ENCODE measurements at regions not wholly inside any gene's neighbourhood (a gene's known extent, or its start where the extent isn't known, plus 50 kb on each side); places are given as distances from the start of the nearest gene placed in this dataset.

DNA sequence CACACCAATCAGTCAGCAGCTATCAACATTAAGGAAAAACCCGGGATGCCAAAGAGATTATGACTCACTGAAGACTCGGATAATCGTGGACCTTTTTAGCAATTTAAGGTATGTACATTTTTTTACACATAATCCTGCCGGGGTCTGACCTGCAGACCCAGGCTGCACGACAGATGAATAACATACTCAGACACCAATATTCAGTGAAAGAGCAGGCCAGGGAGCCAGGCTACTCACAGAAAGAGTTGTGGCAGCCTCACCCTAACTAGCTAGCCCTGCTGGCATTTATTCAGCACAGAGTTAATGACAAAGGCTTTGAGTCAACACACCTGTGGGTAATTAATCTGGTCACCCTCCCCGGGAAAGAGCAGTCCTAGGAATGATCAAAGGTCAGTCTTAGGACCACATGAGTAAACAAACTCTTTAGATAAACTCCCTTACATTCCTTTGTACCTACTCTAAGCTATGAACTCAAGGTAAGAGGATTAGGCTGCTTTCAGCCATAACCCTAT is 727.5 kb downstream of the TBL1XR1 start:
- no peaks in the 10 kb centered on the region for H3K36me3 ChIP-seq (ENCODE audit: control insufficient read depth, insufficient read depth, low read length)
- no peak overlapping the region for H3K9ac ChIP-seq (ENCODE audit: insufficient read depth in 1 of 2, low read depth in 2 of 2, low read length in 2 of 2)
- CTCF ChIA-PET (ENCODE audit: low intra/inter-chr PET ratio): no interaction called here
- ATAC-seq (no peak), FAIRE-seq (no peak), DNase-seq (ENCODE audit: extremely low read depth in 1 of 4, low spot score in 3 of 4) (no peak)
- WGBS (ENCODE audit: insufficient coverage, low coverage, missing lambda C conversion rate): 0% methylated on average over 6 of the region's 6 CpGs
- H3K27ac ChIP-seq (ENCODE audit: extremely low read depth, low read depth, low read length): no peak overlapping the region
- H3K4me2 ChIP-seq (ENCODE audit: insufficient read depth, low read length): no peak overlapping the region
- POLR2A ChIA-PET: no interaction called here
- no peak overlapping the region for H2AFZ ChIP-seq (ENCODE audit: low read depth, low read length)
- H3K4me1 ChIP-seq (replicated peaks in 1 of 2; ENCODE audit: control insufficient read depth in 2 of 2, insufficient read depth in 2 of 2, low read length in 2 of 2): no peaks in the 10 kb centered on the region
- intact Hi-C loops (cut with micrococcal nuclease) (no loop called here), in situ Hi-C loops (cut with MboI) (no loop called here)
- H3K4me3 ChIP-seq: no peak overlapping the region
- no peaks in the 10 kb centered on the region for H3K79me2 ChIP-seq (ENCODE audit: control insufficient read depth, insufficient read depth, low read length)
- no peaks in the 10 kb centered on the region for H3K9me3 ChIP-seq (replicated peaks; ENCODE audit: control insufficient read depth, insufficient read depth, low read depth, low read length)
- no peaks in the 10 kb centered on the region for H3K27me3 ChIP-seq (ENCODE audit: control insufficient read depth in 2 of 2, insufficient read depth in 2 of 2, low read length in 2 of 2)
- H3K9me1 ChIP-seq (ENCODE audit: control insufficient read depth, insufficient read depth, low read length): no peaks in the 10 kb centered on the region
- BruUV-seq (replicated peaks): no TSS peak
- no peaks in the 10 kb centered on the region for H4K20me1 ChIP-seq (replicated peaks; ENCODE audit: control insufficient read depth, insufficient read depth, low read length)
- TF ChIP-seq PCBP2 (IDR thresholded peaks at IDR 0.05; ENCODE audit: low read depth, low read length, poor library complexity, severe bottlenecking) (no peak), CUX1 (CRISPR knock-in tag; IDR thresholded peaks at IDR 0.05) (no peak), FOXP1 (CRISPR knock-in tag; IDR thresholded peaks at IDR 0.05) (no peak), HLTF (IDR thresholded peaks at IDR 0.05) (no peak), SREBF1 (IDR thresholded peaks at IDR 0.05; ENCODE audit: borderline replicate concordance, low read depth, low read length) (no peak), GTF2F1 (IDR thresholded peaks at IDR 0.05; ENCODE audit: low read depth, low read length) (no peak), ZNF76 (CRISPR knock-in tag; IDR thresholded peaks at IDR 0.05; ENCODE audit: borderline replicate concordance) (no peak), MAZ (CRISPR knock-in tag; conservative IDR thresholded peaks at IDR 0.05 in 1 of 2, IDR thresholded peaks at IDR 0.05 in 1 of 2) (no peak), MTA3 (IDR thresholded peaks at IDR 0.05; ENCODE audit: borderline replicate concordance) (no peak)
- TF ChIP-seq, protein P1, sequence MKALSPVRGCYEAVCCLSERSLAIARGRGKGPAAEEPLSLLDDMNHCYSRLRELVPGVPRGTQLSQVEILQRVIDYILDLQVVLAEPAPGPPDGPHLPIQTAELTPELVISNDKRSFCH (CRISPR knock-in tag; IDR thresholded peaks at IDR 0.05): no peak
- TF ChIP-seq, protein P1 (tag; IDR thresholded peaks at IDR 0.05): no peak

Data from K562 (cell line).